Fibroblast of skin of right biceps (primary cell): ENCODE measurements at regions not wholly inside any gene's neighbourhood (a gene's known extent, or its start where the extent isn't known, plus 50 kb on each side); places are given as distances from the start of the nearest gene placed in this dataset.

Experiments
- DNase-seq: peaks from one replicate; pipeline ENCODE4 v3.0.0-alpha.2; 2013

GRCh38 chr3:168495932-168496331 lies 400.2 kb upstream of the GOLIM4 start:
- no peak for DNase-seq

DNA sequence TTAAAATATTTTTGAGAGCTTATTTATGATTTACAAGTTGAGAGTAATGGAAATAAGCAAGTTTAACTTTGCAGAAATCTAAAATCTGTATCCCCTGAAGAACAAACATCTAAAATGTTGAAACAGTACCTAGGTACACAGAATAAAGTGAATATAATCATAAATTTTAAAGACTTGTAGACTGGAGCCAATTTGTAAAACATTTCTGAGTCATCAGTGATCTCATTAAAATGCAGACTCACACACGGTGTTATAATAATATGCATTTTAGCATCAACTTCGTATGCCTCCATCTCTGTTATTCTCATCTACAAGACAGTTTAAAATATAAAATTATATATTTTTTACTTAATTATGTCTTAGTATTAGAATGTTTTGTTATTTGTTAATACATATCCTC lies 399.5 kb upstream of the GOLIM4 start:
- no peak for DNase-seq

GRCh38 chr3:168493412-168494205 lies 397.9 kb upstream of the GOLIM4 start:
- DNase-seq = no peak

GRCh38 chr3:168490981-168491380 lies 395.3 kb upstream of the GOLIM4 start:
- no peak for DNase-seq

DNA sequence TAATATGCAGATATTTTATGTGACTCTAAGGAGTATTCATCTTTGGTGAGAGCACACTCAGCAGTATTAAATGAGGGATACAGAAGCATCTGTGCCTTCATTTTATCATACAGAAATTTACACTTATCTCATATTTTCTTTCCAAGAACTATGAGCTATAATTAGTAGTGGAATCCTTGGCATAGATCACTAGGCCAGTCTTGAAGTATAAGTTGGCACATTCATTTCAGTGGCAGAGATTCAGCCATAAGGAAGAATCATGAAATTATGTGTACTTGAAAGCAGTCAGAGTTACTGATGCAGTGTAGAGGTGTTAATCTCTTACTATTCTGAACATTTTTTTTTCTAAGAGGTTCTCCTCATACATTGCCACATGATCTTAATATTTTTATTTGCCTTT lies 393.6 kb upstream of the GOLIM4 start:
- no peak for DNase-seq

GRCh38 chr3:168485936-168486335 lies 390.2 kb upstream of the GOLIM4 start:
- no peak for DNase-seq

DNA sequence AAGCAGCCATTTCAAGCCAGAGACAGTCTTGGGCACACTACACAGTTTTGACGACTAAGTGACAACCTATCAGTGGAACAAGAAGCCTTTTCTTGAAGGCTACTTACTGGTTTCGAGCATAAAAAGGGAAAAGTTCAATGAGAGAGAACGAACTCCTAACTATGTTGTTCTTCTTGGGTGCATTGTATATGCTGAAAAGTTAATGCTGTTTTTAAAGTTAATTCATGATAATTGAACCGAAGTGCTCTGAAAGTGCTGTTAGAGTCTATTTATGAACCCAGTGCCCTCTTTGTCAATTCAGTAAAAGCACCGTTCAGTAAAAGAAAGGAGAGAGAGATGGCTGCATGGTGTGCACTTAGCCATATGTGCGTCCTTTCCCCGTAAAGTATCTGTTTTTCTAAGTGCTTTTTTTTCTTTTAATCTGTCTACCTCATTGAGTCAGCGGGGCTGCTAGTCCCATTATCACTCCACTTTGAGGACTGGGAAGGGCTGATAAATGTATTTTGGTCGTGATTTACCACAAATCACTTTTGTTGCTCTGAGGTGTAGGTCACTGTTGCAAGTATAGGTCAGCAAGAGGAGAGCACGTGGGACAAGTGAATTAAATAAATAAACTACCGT lies 380.7 kb upstream of the GOLIM4 start:
- DNase-seq = no peak

DNA sequence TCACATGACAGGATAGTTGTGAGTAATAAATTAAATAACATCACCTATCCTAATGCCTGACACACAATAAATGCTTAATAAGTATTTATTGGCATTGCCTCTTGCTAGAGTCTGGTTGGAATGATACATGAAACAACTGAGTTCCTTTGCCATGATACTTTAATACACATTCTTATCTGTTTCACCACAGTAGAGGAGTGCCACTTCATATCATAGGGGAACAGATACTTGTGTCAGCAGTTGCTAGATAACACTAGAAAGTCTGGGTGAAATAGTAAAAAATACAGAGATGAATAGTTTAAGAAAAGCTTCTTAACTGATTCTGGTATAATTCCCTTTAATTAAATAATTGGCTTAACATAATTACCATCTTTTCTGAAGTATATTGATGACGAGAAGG lies 380.0 kb upstream of the GOLIM4 start:
- DNase-seq = no peak

DNA sequence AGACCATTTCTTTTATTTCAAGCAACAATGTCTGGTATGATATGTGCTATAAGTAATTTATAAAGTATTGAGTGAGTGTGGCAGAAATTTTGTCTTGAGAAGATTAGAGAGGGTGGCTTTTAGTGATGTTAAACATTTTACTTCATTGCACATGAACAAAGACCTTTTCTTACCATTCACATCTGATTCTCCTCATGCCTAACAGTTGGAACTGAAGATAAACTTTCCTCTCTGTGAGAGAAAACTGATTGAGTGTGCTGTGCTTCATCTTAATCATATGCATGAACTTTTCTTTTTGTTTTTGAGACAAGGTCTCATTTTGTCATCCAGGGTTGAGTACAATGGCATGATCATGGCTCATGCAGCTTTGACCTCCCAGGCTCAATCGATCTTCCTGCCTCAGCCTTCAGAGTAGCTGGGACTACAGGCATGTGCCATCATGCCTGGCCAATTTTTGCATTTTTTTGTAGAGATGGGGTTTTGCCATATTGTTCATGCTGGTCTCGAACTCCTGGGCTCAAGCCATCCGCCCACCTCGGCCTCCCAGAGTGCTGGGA lies 377.7 kb upstream of the GOLIM4 start:
- no peak for DNase-seq

DNA sequence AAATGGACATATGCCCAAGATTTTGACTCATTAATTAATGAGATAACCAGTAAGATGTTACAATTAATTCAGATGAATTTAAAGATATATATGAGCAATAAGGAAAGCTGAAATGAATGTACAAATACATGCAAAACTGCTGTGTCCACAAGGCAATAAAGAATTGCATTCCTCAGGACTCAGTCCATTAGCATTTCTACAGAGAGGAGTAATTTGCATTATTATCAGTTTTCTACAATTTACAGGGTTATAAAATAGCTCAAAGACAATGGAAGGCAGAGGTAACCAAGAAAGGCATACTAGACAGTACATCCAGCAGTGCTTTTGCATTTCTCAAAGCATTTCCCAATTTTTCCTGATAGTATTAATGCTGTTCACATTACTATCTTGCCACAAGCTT lies 377.1 kb upstream of the GOLIM4 start:
- no peak for DNase-seq

- no peak for DNase-seq
Measured at GRCh38 chr3:168470380-168470779, 374.7 kb upstream of the GOLIM4 start.

GRCh38 chr3:168469436-168469835 lies 373.7 kb upstream of the GOLIM4 start:
- DNase-seq = no peak

- peak; percentile 7 for DNase-seq
Measured at GRCh38 chr3:168467115-168467714, 371.5 kb upstream of the GOLIM4 start.

DNA sequence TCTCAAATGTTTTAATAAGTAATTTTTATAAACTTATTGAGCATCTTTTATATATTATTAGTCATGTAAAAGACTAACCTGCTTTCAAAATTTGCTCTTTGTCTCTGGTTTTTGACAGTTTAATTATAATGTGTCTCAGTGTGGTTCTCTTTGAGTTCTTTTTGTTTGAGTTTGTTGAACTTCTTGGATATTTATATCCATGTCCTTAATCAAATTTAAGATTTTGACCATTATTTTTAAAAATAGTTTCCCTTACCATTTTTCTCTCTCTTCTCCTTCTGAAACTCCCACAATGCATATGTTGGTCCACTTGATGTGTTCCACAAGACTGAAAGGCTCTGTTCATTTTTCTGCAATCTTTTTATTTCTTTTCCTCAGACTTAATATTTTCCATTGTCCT lies 366.1 kb upstream of the GOLIM4 start:
- DNase-seq = no peak

GRCh38 chr3:168459226-168459784 lies 363.6 kb upstream of the GOLIM4 start:
- peak; percentile 27 for DNase-seq

DNA sequence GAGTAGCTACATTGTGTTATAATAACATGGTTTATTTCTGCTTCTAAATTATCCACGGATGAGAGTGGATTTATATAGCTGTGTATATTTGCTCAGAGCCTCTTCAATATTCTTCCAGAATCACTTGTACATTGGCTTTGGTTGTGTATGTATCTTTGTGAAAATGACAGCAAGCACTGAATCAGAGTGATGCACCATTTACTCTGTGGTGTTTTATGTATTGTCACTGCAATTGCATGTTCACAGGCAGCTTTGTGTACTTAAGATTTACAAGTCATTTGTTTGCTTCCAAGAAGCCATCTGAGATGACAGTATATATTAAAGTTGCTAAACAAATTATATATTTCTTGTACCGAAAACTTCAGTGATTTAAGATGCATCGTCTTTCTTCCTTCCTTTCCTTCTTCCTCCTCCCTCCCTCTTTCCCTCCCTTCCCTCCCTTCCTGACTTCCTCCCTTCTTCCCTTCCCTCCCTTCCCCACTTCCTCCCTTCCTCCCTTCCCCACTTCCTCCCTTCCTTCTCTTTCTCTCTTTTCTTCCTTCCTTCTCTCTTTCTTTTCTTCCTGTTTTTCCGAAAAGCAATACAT lies 362.3 kb upstream of the GOLIM4 start:
- no peak for DNase-seq

DNA sequence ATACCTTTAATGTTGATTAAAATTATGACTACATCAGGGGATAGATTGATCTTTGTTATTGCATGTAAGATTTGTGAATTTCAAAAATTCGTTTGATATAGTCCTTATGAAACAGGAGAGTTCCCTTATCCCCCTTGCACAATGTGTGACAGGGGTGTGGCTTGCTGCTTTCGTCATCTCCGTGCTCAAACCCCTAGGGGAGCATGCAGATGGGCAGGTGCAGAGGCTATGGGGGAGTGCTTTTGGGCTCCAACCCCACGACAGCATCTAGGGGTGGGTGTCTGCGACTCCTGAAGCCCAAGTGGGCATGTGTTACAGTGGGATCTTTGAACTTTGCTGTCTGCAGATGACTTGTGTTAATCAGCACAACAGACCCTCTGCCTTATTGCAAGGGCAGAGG lies 360.1 kb upstream of the GOLIM4 start:
- no peak for DNase-seq

GRCh38 chr3:168453623-168454022 lies 357.9 kb upstream of the GOLIM4 start:
- DNase-seq = no peak

DNA sequence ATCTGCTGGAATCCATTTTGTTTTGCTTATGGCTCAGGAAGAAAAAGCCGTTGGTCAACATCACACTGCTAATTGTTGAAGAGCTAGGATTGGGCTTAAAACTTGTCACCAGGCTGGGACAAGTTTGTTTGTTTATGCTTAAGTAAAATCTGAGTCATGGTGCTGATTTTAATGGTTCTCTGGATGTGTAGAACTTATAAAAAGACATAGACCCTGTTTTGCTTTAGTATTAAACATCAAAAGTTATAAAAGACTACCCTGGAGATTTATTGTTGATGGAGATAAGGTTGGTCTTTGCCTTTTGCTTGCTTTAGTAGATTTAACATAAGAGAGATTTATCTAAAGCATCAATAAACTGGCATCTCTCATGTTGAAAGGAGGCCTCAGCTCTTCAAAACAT lies 348.2 kb upstream of the GOLIM4 start:
- no peak for DNase-seq

DNA sequence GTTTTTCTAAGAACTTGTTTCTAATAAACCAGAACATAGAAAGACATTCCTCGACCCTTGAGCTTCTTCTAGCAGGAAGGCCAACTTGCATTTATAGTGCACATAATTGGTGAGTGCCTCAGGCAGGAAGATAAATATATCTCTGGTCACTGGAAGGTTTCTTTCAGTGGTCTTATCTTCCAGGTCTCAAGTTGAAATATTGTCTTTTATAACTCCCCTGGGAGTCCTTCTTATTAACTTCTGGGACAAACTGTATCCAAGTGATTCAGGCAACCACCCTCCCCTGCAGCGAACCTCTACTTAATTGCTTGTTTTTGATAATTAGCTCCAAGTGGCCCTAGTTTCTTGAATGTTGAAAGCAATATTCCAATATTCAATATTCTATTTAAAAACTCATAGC lies 346.8 kb upstream of the GOLIM4 start:
- no peak for DNase-seq

GRCh38 chr3:168436245-168436724 lies 340.6 kb upstream of the GOLIM4 start:
- no peak for DNase-seq

- DNase-seq = peak; percentile 19
Measured at GRCh38 chr3:168431491-168431890, 335.8 kb upstream of the GOLIM4 start.

- no peak for DNase-seq
Measured at GRCh38 chr3:168427835-168428475, 332.2 kb upstream of the GOLIM4 start.
